IMR-90 (cell line): ENCODE measurements at regions not wholly inside any gene's neighbourhood (a gene's known extent, or its start where the extent isn't known, plus 50 kb on each side); places are given as distances from the start of the nearest gene placed in this dataset.

ENCODE experiments used
- CTCF ChIP-seq: conservative IDR thresholded peaks from 2 replicates; pipeline ENCODE4 v1.5.1; 2012; ENCODE audit warnings: mild to moderate bottlenecking, low read depth, low read length, improper control_type of control experiment
- FOS ChIP-seq: fragments of 150-350 bp; IDR thresholded peaks from 2 replicates; pipeline ENCODE4 v1.6.1; 2016; ENCODE audit warnings: low read depth, low read length

- TF ChIP-seq FOS (no peak), CTCF (no peak)
Measured at GRCh38 chr6:150525300-150525699, 74.4 kb upstream of the PLEKHG1 start.
